ENCODE measurements at regions not wholly inside any gene's neighbourhood (a gene's known extent, or its start where the extent isn't known, plus 50 kb on each side); places are given as distances from the start of the nearest gene placed in this dataset.

- TF ChIP-seq POLR2AphosphoS5 (IDR thresholded peaks at IDR 0.05) = no peak
- TF ChIP-seq CTCF (IDR thresholded peaks at IDR 0.05) = no peak
- TF ChIP-seq POLR2A (IDR thresholded peaks at IDR 0.05) = no peak
Observed at GRCh38 chr13:21938168-21938567, 267.3 kb downstream of the FGF9 start.

Measured in gastroesophageal sphincter (tissue), 3 donors.